ENCODE measurements at regions not wholly inside any gene's neighbourhood (a gene's known extent, or its start where the extent isn't known, plus 50 kb on each side); places are given as distances from the start of the nearest gene placed in this dataset.
"Not testable (repeated sequence)": the region's sequence is repeated elsewhere in the genome, so short reads cannot be mapped to it uniquely, and the experiment has no call there.

- H3K4me3 Mint-ChIP-seq = no peak overlapping the region
- H3K4me1 Mint-ChIP-seq (ENCODE audit: low read depth) = peaks cover 2% of the 10 kb centered on the region
- H3K36me3 Mint-ChIP-seq (ENCODE audit: low read depth) = no peaks in the 10 kb centered on the region
- H3K27ac Mint-ChIP-seq = no peak overlapping the region
- H3K27me3 Mint-ChIP-seq = peaks cover 17% of the 10 kb centered on the region
- no peaks in the 10 kb centered on the region for H3K9me3 Mint-ChIP-seq
Measured at GRCh38 chr13:44810061-44810840, 179.0 kb downstream of the NUFIP1 start.

GRCh38 chr13:44809190-44809589, 180.1 kb downstream of the NUFIP1 start:
- Mint-ChIP-seq H3K27ac (no peak overlapping the region), H3K4me3 (no peak overlapping the region), H3K27me3 (peaks cover 13% of the 10 kb centered on the region), H3K9me3 (no peaks in the 10 kb centered on the region), H3K36me3 (ENCODE audit: low read depth) (no peaks in the 10 kb centered on the region), H3K4me1 (ENCODE audit: low read depth) (no peaks in the 10 kb centered on the region)

GRCh38 chr13:44808185-44808584, 181.1 kb downstream of the NUFIP1 start:
- H3K4me3 Mint-ChIP-seq = no peak overlapping the region
- H3K27ac Mint-ChIP-seq = no peak overlapping the region
- no peaks in the 10 kb centered on the region for H3K36me3 Mint-ChIP-seq (ENCODE audit: low read depth)
- no peaks in the 10 kb centered on the region for H3K4me1 Mint-ChIP-seq (ENCODE audit: low read depth)
- peaks cover 9% of the 10 kb centered on the region for H3K27me3 Mint-ChIP-seq
- H3K9me3 Mint-ChIP-seq = no peaks in the 10 kb centered on the region

GRCh38 chr13:44807449-44808034, 181.7 kb downstream of the NUFIP1 start:
- H3K9me3 Mint-ChIP-seq = no peaks in the 10 kb centered on the region
- H3K27me3 Mint-ChIP-seq = peaks cover 9% of the 10 kb centered on the region
- H3K36me3 Mint-ChIP-seq (ENCODE audit: low read depth) = no peaks in the 10 kb centered on the region
- H3K4me1 Mint-ChIP-seq (ENCODE audit: low read depth) = no peaks in the 10 kb centered on the region
- no peak overlapping the region for H3K27ac Mint-ChIP-seq
- no peak overlapping the region for H3K4me3 Mint-ChIP-seq

GRCh38 chr13:44806826-44807225, 182.4 kb downstream of the NUFIP1 start:
- H3K4me3 Mint-ChIP-seq = no peak overlapping the region
- no peaks in the 10 kb centered on the region for H3K9me3 Mint-ChIP-seq
- H3K4me1 Mint-ChIP-seq (ENCODE audit: low read depth) = peaks cover 7% of the 10 kb centered on the region
- no peak overlapping the region for H3K27ac Mint-ChIP-seq
- peaks cover 4% of the 10 kb centered on the region for H3K27me3 Mint-ChIP-seq
- H3K36me3 Mint-ChIP-seq (ENCODE audit: low read depth) = no peaks in the 10 kb centered on the region

GRCh38 chr13:44805585-44805984, 183.7 kb downstream of the NUFIP1 start:
- Mint-ChIP-seq H3K4me1 (ENCODE audit: low read depth) (peaks cover 7% of the 10 kb centered on the region), H3K9me3 (no peaks in the 10 kb centered on the region), H3K36me3 (ENCODE audit: low read depth) (no peaks in the 10 kb centered on the region), H3K4me3 (no peak overlapping the region), H3K27me3 (no peaks in the 10 kb centered on the region), H3K27ac (no peak overlapping the region)

GRCh38 chr13:44803390-44803789, 185.9 kb downstream of the NUFIP1 start:
- H3K9me3 Mint-ChIP-seq = no peaks in the 10 kb centered on the region
- no peak overlapping the region for H3K4me3 Mint-ChIP-seq
- H3K27ac Mint-ChIP-seq = no peak overlapping the region
- H3K4me1 Mint-ChIP-seq (ENCODE audit: low read depth) = peaks cover 7% of the 10 kb centered on the region
- no peaks in the 10 kb centered on the region for H3K27me3 Mint-ChIP-seq
- H3K36me3 Mint-ChIP-seq (ENCODE audit: low read depth) = no peaks in the 10 kb centered on the region

GRCh38 chr13:44802491-44802890, 186.8 kb downstream of the NUFIP1 start:
- peak overlapping the region; percentile 45 for H3K27ac Mint-ChIP-seq
- H3K4me1 Mint-ChIP-seq (ENCODE audit: low read depth) = peaks cover 7% of the 10 kb centered on the region
- no peaks in the 10 kb centered on the region for H3K36me3 Mint-ChIP-seq (ENCODE audit: low read depth)
- no peaks in the 10 kb centered on the region for H3K27me3 Mint-ChIP-seq
- H3K4me3 Mint-ChIP-seq = no peak overlapping the region
- no peaks in the 10 kb centered on the region for H3K9me3 Mint-ChIP-seq

GRCh38 chr13:44801990-44802389, 187.3 kb downstream of the NUFIP1 start:
- Mint-ChIP-seq H3K4me3 (no peak overlapping the region), H3K9me3 (no peaks in the 10 kb centered on the region), H3K36me3 (ENCODE audit: low read depth) (no peaks in the 10 kb centered on the region), H3K27me3 (no peaks in the 10 kb centered on the region), H3K27ac (peak overlapping the region; percentile 45), H3K4me1 (ENCODE audit: low read depth) (peaks cover 7% of the 10 kb centered on the region)

GRCh38 chr13:44800626-44801025, 188.6 kb downstream of the NUFIP1 start:
- Mint-ChIP-seq H3K36me3 (ENCODE audit: low read depth) (no peaks in the 10 kb centered on the region), H3K4me3 (no peak overlapping the region), H3K27ac (no peak overlapping the region), H3K27me3 (no peaks in the 10 kb centered on the region), H3K4me1 (ENCODE audit: low read depth) (peaks cover 7% of the 10 kb centered on the region), H3K9me3 (no peaks in the 10 kb centered on the region)

- Mint-ChIP-seq H3K27ac (no peak overlapping the region), H3K27me3 (no peaks in the 10 kb centered on the region), H3K36me3 (ENCODE audit: low read depth) (no peaks in the 10 kb centered on the region), H3K4me3 (no peak overlapping the region), H3K9me3 (no peaks in the 10 kb centered on the region), H3K4me1 (ENCODE audit: low read depth) (peaks cover 7% of the 10 kb centered on the region)
Measured at GRCh38 chr13:44797685-44798084, 191.6 kb downstream of the NUFIP1 start.

GRCh38 chr13:44796597-44797490, 192.4 kb downstream of the NUFIP1 start:
- Mint-ChIP-seq H3K4me1 (ENCODE audit: low read depth) (peaks cover under 1% of the 10 kb centered on the region), H3K27ac (no peak overlapping the region), H3K36me3 (ENCODE audit: low read depth) (no peaks in the 10 kb centered on the region), H3K27me3 (no peaks in the 10 kb centered on the region), H3K4me3 (no peak overlapping the region), H3K9me3 (no peaks in the 10 kb centered on the region)

GRCh38 chr13:44796039-44796438, 193.2 kb downstream of the NUFIP1 start:
- H3K4me1 Mint-ChIP-seq (ENCODE audit: low read depth); H3K4me3 Mint-ChIP-seq; H3K36me3 Mint-ChIP-seq (ENCODE audit: low read depth); H3K9me3 Mint-ChIP-seq; H3K27ac Mint-ChIP-seq; H3K27me3 Mint-ChIP-seq: not testable (repeated sequence)

- no peak overlapping the region for H3K4me3 Mint-ChIP-seq
- H3K27ac Mint-ChIP-seq = no peak overlapping the region
- no peaks in the 10 kb centered on the region for H3K36me3 Mint-ChIP-seq (ENCODE audit: low read depth)
- no peaks in the 10 kb centered on the region for H3K27me3 Mint-ChIP-seq
- no peaks in the 10 kb centered on the region for H3K4me1 Mint-ChIP-seq (ENCODE audit: low read depth)
- H3K9me3 Mint-ChIP-seq = no peaks in the 10 kb centered on the region
Measured at GRCh38 chr13:44795176-44795575, 194.1 kb downstream of the NUFIP1 start.

GRCh38 chr13:44792096-44792495, 197.2 kb downstream of the NUFIP1 start:
- Mint-ChIP-seq H3K9me3 (no peaks in the 10 kb centered on the region), H3K27ac (no peak overlapping the region), H3K27me3 (no peaks in the 10 kb centered on the region), H3K4me1 (ENCODE audit: low read depth) (no peaks in the 10 kb centered on the region), H3K36me3 (ENCODE audit: low read depth) (no peaks in the 10 kb centered on the region), H3K4me3 (no peak overlapping the region)
